ENCODE measurements at regions not wholly inside any gene's neighbourhood (a gene's known extent, or its start where the extent isn't known, plus 50 kb on each side); places are given as distances from the start of the nearest gene placed in this dataset.

GRCh38 chrX:129176710-129177109, 346.6 kb downstream of the SMARCA1 start:
- TF ChIP-seq CTCF (IDR thresholded peaks at IDR 0.05; ENCODE audit: poor library complexity) (no peak), EZH2 (IDR thresholded peaks at IDR 0.05; ENCODE audit: borderline replicate concordance) (no peak)

Measured in hepatocyte (in vitro differentiated cells).